ENCODE measurements at regions not wholly inside any gene's neighbourhood (a gene's known extent, or its start where the extent isn't known, plus 50 kb on each side); places are given as distances from the start of the nearest gene placed in this dataset.
"Not testable (repeated sequence)": the region's sequence is repeated elsewhere in the genome, so short reads cannot be mapped to it uniquely, and the experiment has no call there.

- DNase-seq (ENCODE audit: extremely low read depth in 1 of 2, low read depth in 1 of 2): no peak
Measured at GRCh38 chr4:32841217-32841616, 2121.0 kb downstream of the PCDH7 start.

- DNase-seq (ENCODE audit: extremely low read depth in 1 of 2, low read depth in 1 of 2): no peak
Measured at GRCh38 chr4:32847461-32847860, 2127.3 kb downstream of the PCDH7 start.

GRCh38 chr4:32855622-32856021 is 2135.5 kb downstream of the PCDH7 start:
- no peak for DNase-seq (ENCODE audit: extremely low read depth in 1 of 2, low read depth in 1 of 2)

- no peak for DNase-seq (ENCODE audit: extremely low read depth in 1 of 2, low read depth in 1 of 2)
Measured at GRCh38 chr4:32858361-32858760, 2138.2 kb downstream of the PCDH7 start.

- no peak for DNase-seq (ENCODE audit: extremely low read depth in 1 of 2, low read depth in 1 of 2)
Measured at GRCh38 chr4:32858971-32859370, 2138.8 kb downstream of the PCDH7 start.

GRCh38 chr4:32864713-32865351 is 2144.7 kb downstream of the PCDH7 start:
- no peak for DNase-seq (ENCODE audit: extremely low read depth in 1 of 2, low read depth in 1 of 2)

- no peak for DNase-seq (ENCODE audit: extremely low read depth in 1 of 2, low read depth in 1 of 2)
Measured at GRCh38 chr4:32876546-32876945, 2156.4 kb downstream of the PCDH7 start.

- DNase-seq (ENCODE audit: extremely low read depth in 1 of 2, low read depth in 1 of 2): no peak
Measured at GRCh38 chr4:32879913-32880312, 2159.7 kb downstream of the PCDH7 start.

- no peak for DNase-seq (ENCODE audit: extremely low read depth in 1 of 2, low read depth in 1 of 2)
Measured at GRCh38 chr4:32884198-32884597, 2164.0 kb downstream of the PCDH7 start.

GRCh38 chr4:32890398-32890797 is 2170.2 kb downstream of the PCDH7 start:
- no peak for DNase-seq (ENCODE audit: extremely low read depth in 1 of 2, low read depth in 1 of 2)

- DNase-seq (ENCODE audit: extremely low read depth in 1 of 2, low read depth in 1 of 2): no peak
Measured at GRCh38 chr4:32909053-32909452, 2188.9 kb downstream of the PCDH7 start.

- no peak for DNase-seq (ENCODE audit: extremely low read depth in 1 of 2, low read depth in 1 of 2)
Measured at GRCh38 chr4:32909736-32910135, 2189.6 kb downstream of the PCDH7 start.

- DNase-seq (ENCODE audit: extremely low read depth in 1 of 2, low read depth in 1 of 2): no peak
Measured at GRCh38 chr4:32917586-32917985, 2197.4 kb downstream of the PCDH7 start.

GRCh38 chr4:32929796-32930699 is 2209.9 kb downstream of the PCDH7 start:
- no peak for DNase-seq (ENCODE audit: extremely low read depth in 1 of 2, low read depth in 1 of 2)

GRCh38 chr4:32930700-32931099 is 2210.5 kb downstream of the PCDH7 start:
- no peak for DNase-seq (ENCODE audit: extremely low read depth in 1 of 2, low read depth in 1 of 2)

GRCh38 chr4:32931475-32931874 is 2211.3 kb downstream of the PCDH7 start:
- no peak for DNase-seq (ENCODE audit: extremely low read depth in 1 of 2, low read depth in 1 of 2)

- no peak for DNase-seq (ENCODE audit: extremely low read depth in 1 of 2, low read depth in 1 of 2)
Measured at GRCh38 chr4:32932156-32932555, 2212.0 kb downstream of the PCDH7 start.

- not testable (repeated sequence) for DNase-seq (ENCODE audit: extremely low read depth in 1 of 2, low read depth in 1 of 2)
Measured at GRCh38 chr4:32939222-32939621, 2219.1 kb downstream of the PCDH7 start.

GRCh38 chr4:32950866-32951265 is 2230.7 kb downstream of the PCDH7 start:
- DNase-seq (ENCODE audit: extremely low read depth in 1 of 2, low read depth in 1 of 2): no peak

GRCh38 chr4:32958586-32958985 is 2238.4 kb downstream of the PCDH7 start:
- DNase-seq (ENCODE audit: extremely low read depth in 1 of 2, low read depth in 1 of 2): no peak

GRCh38 chr4:32962100-32962499 is 2241.9 kb downstream of the PCDH7 start:
- no peak for DNase-seq (ENCODE audit: extremely low read depth in 1 of 2, low read depth in 1 of 2)

GRCh38 chr4:32985256-32985655 is 2265.1 kb downstream of the PCDH7 start:
- no peak for DNase-seq (ENCODE audit: extremely low read depth in 1 of 2, low read depth in 1 of 2)

All from stimulated activated CD8-positive, alpha-beta memory T cell treated with anti-CD3 and anti-CD28 coated beads, Interleukin-7, amount 100 ng/mL, for 48 hours (primary cell).